Stomach smooth muscle (tissue), 2 donors: ENCODE measurements at regions not wholly inside any gene's neighbourhood (a gene's known extent, or its start where the extent isn't known, plus 50 kb on each side); places are given as distances from the start of the nearest gene placed in this dataset.

Source experiments
- H3K27ac ChIP-seq: one replicate; pipeline ENCODE4 v1.7.0; 2013; ENCODE audit warnings: mild to moderate bottlenecking, low read length, inconsistent platforms
- H3K27me3 ChIP-seq, 2 donors: one replicate each; pipeline ENCODE4 v1.7.0; 2013; ENCODE audit warnings: low read length in 2 of 2; ENCODE audit not compliant: insufficient read depth in 2 of 2, control insufficient read depth in 1 of 2
- H3K36me3 ChIP-seq, 2 donors: one replicate each; pipeline ENCODE4 v1.7.0; 2013; ENCODE audit warnings: low read length in 2 of 2; ENCODE audit not compliant: control insufficient read depth in 2 of 2, insufficient read depth in 2 of 2
- H3K4me1 ChIP-seq: one replicate; pipeline ENCODE4 v1.7.0; 2013; ENCODE audit warnings: low read length; ENCODE audit not compliant: control insufficient read depth, insufficient read depth
- H3K4me3 ChIP-seq, 2 donors: one replicate each; pipeline ENCODE4 v1.7.0; 2013; ENCODE audit warnings: low read length in 2 of 2
- H3K9ac ChIP-seq, 2 donors: one replicate each; pipeline ENCODE4 v1.7.0; 2013; ENCODE audit warnings: low read length in 2 of 2, mild to moderate bottlenecking in 1 of 2
- H3K9me3 ChIP-seq, 2 donors: one replicate each; pipeline ENCODE4 v1.7.0; 2013; ENCODE audit warnings: low read length in 2 of 2; ENCODE audit not compliant: control insufficient read depth in 2 of 2
- donor health status: healthy.
- donor health status: Pancreatic carcinoma.

GRCh38 chr4:71229477-71230270 is 109.1 kb upstream of the SLC4A4 start:
- Histone ChIP-seq H3K36me3 (no peaks in the 10 kb centered on the region), H3K4me1 (peaks cover 12% of the 10 kb centered on the region), H3K27ac (no peak overlapping the region), H3K9ac (no peak overlapping the region), H3K27me3 (no peaks in the 10 kb centered on the region), H3K9me3 (no peaks in the 10 kb centered on the region), H3K4me3 (no peak overlapping the region)

DNA sequence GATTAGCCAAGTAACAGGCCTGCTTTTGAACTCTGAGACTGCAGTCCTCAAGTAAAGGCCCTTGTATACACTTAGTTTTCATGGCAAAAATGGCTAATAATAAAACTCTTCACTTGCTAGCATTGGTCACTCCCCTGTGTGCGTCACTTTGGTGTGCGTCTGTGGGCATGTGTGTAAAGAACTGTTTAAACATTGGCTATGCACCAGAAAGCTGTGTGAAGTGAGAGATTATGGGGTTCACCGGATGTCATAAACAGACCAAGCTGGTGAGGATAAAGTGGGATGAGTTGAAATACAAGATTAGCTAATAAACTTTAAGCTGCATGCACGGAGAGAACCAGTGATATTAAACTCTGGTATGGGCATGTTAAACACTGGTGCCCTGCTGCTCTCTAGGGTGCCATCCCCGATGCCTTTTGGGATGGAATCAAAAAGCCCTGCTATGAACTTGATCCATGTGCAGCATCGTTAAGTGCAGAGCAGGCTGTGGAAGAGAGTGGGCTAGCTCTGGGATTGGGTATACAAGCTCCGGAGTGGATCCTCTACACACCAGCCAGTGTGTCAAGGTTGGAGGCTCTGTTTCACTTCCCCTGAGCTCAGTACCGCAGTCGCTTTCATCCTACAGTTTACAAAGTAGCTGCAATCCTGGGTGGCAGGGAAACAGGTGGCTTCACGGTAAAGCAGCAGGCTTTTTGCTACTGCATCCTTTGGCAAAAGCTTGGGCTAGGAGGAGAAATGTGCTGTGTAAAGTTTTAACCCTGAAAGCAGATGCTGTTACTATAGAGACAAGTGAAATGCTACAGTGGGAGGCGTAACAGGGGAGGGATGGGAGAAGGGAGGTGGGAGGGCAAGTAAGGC is 108.3 kb upstream of the SLC4A4 start:
- Histone ChIP-seq H3K27me3 (no peaks in the 10 kb centered on the region), H3K4me1 (peaks cover 15% of the 10 kb centered on the region), H3K4me3 (peak overlapping the region in 1 of 2 donors; percentile 59), H3K9me3 (no peaks in the 10 kb centered on the region), H3K27ac (peak overlapping the region; percentile 3), H3K9ac (no peak overlapping the region), H3K36me3 (no peaks in the 10 kb centered on the region)

GRCh38 chr4:71231129-71232055 is 107.4 kb upstream of the SLC4A4 start:
- peaks cover 16% of the 10 kb centered on the region for H3K4me1 ChIP-seq
- H3K9ac ChIP-seq: no peak overlapping the region
- H3K9me3 ChIP-seq: no peaks in the 10 kb centered on the region
- H3K27ac ChIP-seq: no peak overlapping the region
- no peaks in the 10 kb centered on the region for H3K36me3 ChIP-seq
- H3K27me3 ChIP-seq: no peaks in the 10 kb centered on the region
- peak overlapping the region in 1 of 2 donors; percentile 59 for H3K4me3 ChIP-seq

GRCh38 chr4:71232056-71232430 is 106.8 kb upstream of the SLC4A4 start:
- Histone ChIP-seq H3K36me3 (no peaks in the 10 kb centered on the region), H3K9me3 (no peaks in the 10 kb centered on the region), H3K9ac (no peak overlapping the region), H3K27ac (no peak overlapping the region), H3K4me3 (no peak overlapping the region), H3K4me1 (peaks cover 16% of the 10 kb centered on the region), H3K27me3 (no peaks in the 10 kb centered on the region)

DNA sequence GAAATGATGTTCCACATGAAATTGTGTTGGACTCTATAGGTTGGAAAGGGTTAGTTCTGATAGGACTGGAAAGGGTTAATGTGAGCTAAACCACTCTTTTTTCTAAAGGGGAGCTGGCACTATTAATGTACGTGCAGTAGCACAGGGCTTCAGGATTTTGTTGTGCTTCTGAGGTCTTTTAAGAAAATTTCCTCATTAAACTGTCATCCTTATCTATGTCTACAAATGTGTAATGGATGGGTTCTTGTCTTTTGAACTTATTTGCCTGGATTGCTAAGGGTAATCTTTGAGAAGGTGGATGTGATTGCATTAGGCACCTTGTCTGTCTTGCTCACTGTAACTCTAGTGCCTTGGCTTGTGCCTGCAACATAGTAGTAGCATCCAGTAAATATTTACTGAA is 106.0 kb upstream of the SLC4A4 start:
- Histone ChIP-seq H3K36me3 (no peaks in the 10 kb centered on the region), H3K27me3 (no peaks in the 10 kb centered on the region), H3K27ac (no peak overlapping the region), H3K4me3 (no peak overlapping the region), H3K9me3 (no peaks in the 10 kb centered on the region), H3K4me1 (peaks cover 16% of the 10 kb centered on the region), H3K9ac (no peak overlapping the region)

DNA sequence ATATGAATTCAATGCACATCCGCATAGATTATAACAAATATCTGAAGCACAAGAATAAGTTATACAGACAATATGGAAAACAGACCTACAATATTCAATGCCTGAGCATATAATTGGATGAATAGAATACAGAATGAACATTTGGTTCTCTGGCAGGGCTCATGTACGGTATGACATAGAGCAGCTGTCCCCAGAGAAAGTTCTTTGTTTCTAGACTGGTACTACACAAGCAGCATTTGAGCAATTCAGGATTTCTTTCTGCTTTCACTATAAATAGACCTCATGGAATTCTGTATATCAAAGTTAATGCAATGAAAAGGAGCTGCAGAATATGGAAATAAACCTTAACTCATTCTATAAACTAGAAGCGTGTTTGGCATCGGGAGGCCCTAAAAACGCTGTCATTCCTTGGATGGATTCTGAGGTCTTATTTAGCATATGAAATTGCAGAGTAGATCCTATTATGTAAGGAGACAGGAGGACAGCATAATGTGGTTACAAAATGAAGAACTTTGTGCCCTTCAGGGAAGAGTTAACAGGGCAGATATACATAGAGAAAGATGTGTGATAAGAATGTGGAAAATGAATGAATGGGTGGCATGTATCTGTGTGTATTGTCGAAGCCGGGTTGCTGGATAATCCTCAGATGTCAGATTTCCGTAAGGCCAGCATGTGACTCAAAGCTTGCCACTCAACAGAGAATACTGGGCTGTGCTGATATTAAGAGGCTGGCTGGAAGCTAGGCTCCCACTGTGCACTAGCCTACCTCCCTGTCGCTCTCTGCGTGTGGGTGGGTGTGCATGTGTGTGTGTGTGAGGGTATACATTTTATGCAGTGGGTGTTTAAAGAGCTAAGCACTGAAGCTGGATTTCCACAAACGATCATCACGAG is 103.3 kb upstream of the SLC4A4 start:
- no peak overlapping the region for H3K27ac ChIP-seq
- no peaks in the 10 kb centered on the region for H3K9me3 ChIP-seq
- no peak overlapping the region for H3K9ac ChIP-seq

DNA sequence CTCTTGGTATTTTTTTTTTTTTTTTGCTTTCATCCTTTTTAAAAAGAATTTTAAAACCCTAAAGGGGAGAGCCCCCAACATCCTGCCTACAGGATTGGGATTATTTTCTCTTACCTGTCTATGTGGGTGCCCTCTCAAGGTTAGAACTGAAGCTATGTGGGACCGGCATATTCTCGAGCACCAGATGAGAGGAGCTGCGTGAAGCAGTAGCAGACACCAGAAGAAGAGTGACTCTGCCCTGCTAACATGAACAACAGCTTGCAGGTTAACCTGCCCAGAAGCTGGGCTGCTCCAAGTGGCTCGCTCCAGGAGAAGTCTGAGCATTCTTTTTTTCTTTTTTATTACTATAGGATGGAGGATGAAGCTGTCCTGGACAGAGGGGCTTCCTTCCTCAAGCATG is 102.6 kb upstream of the SLC4A4 start:
- no peak overlapping the region for H3K9ac ChIP-seq
- H3K27me3 ChIP-seq: no peaks in the 10 kb centered on the region
- H3K9me3 ChIP-seq: no peaks in the 10 kb centered on the region
- H3K36me3 ChIP-seq: no peaks in the 10 kb centered on the region
- peaks cover 5% of the 10 kb centered on the region for H3K4me1 ChIP-seq
- no peak overlapping the region for H3K27ac ChIP-seq
- H3K4me3 ChIP-seq: no peak overlapping the region

More for the DNA sequence above, 103.3 kb upstream of the SLC4A4 start:
- Histone ChIP-seq H3K36me3 (no peaks in the 10 kb centered on the region), H3K4me3 (no peak overlapping the region), H3K4me1 (peaks cover 12% of the 10 kb centered on the region), H3K27me3 (no peaks in the 10 kb centered on the region)

DNA sequence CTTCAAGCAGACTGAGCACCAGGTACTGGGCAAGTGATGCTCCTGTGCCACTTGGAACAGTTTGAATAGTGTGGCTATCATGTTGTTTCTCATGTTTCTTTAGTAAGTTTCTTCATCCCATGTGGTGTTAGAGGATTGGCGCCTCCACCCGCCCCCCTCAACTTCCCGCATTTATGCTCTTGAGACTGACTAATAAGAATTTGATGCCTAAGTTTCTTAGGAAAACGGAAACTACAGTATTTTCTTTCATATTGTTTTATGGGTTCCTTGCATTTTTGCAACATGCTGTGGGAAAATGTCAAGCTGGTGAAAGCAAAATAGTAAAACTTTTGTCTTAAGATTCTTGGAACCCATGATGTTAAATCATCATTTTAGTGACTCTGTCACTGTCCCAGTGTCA is 101.2 kb upstream of the SLC4A4 start:
- no peaks in the 10 kb centered on the region for H3K27me3 ChIP-seq
- H3K9me3 ChIP-seq: no peaks in the 10 kb centered on the region
- no peak overlapping the region for H3K9ac ChIP-seq
- H3K36me3 ChIP-seq: no peaks in the 10 kb centered on the region
- peaks cover 4% of the 10 kb centered on the region for H3K4me1 ChIP-seq
- no peak overlapping the region for H3K4me3 ChIP-seq
- H3K27ac ChIP-seq: no peak overlapping the region

- no peaks in the 10 kb centered on the region for H3K36me3 ChIP-seq
- no peaks in the 10 kb centered on the region for H3K9me3 ChIP-seq
- H3K4me3 ChIP-seq: no peak overlapping the region
- no peak overlapping the region for H3K27ac ChIP-seq
- peaks cover 4% of the 10 kb centered on the region for H3K4me1 ChIP-seq
- no peak overlapping the region for H3K9ac ChIP-seq
- H3K27me3 ChIP-seq: no peaks in the 10 kb centered on the region
Measured at GRCh38 chr4:71239365-71239764, 99.5 kb upstream of the SLC4A4 start.
